ENCODE measurements at regions not wholly inside any gene's neighbourhood (a gene's known extent, or its start where the extent isn't known, plus 50 kb on each side); places are given as distances from the start of the nearest gene placed in this dataset.
"Not testable (repeated sequence)": the region's sequence is repeated elsewhere in the genome, so short reads cannot be mapped to it uniquely, and the experiment has no call there.

GRCh38 chr6:119865466-119866350 lies 516.1 kb upstream of the MAN1A1 start:
- DNase-seq: no peak

GRCh38 chr6:119862719-119863118 lies 513.2 kb upstream of the MAN1A1 start:
- DNase-seq: no peak

- DNase-seq: no peak
Observed at GRCh38 chr6:119858901-119859300, 509.3 kb upstream of the MAN1A1 start.

GRCh38 chr6:119856136-119856535 lies 506.6 kb upstream of the MAN1A1 start:
- DNase-seq: no peak

- DNase-seq: no peak
Observed at GRCh38 chr6:119848696-119849095, 499.1 kb upstream of the MAN1A1 start.

GRCh38 chr6:119845161-119845560 lies 495.6 kb upstream of the MAN1A1 start:
- no peak for DNase-seq

- no peak for DNase-seq
Observed at GRCh38 chr6:119844387-119844786, 494.8 kb upstream of the MAN1A1 start.

- no peak for DNase-seq
Observed at GRCh38 chr6:119842191-119842590, 492.6 kb upstream of the MAN1A1 start.

GRCh38 chr6:119838043-119838442 lies 488.5 kb upstream of the MAN1A1 start:
- DNase-seq: no peak

- DNase-seq: no peak
Observed at GRCh38 chr6:119834418-119834817, 484.9 kb upstream of the MAN1A1 start.

- DNase-seq: no peak
Observed at GRCh38 chr6:119832411-119832810, 482.9 kb upstream of the MAN1A1 start.

- DNase-seq: no peak
Observed at GRCh38 chr6:119830494-119831295, 481.1 kb upstream of the MAN1A1 start.

GRCh38 chr6:119830069-119830468 lies 480.5 kb upstream of the MAN1A1 start:
- no peak for DNase-seq

- DNase-seq: not testable (repeated sequence)
Observed at GRCh38 chr6:119829499-119829898, 479.9 kb upstream of the MAN1A1 start.

GRCh38 chr6:119829006-119829405 lies 479.4 kb upstream of the MAN1A1 start:
- no peak for DNase-seq

GRCh38 chr6:119821380-119821779 lies 471.8 kb upstream of the MAN1A1 start:
- DNase-seq: no peak

GRCh38 chr6:119818876-119819275 lies 469.3 kb upstream of the MAN1A1 start:
- no peak for DNase-seq

- no peak for DNase-seq
Observed at GRCh38 chr6:119814609-119815400, 465.2 kb upstream of the MAN1A1 start.

GRCh38 chr6:119802464-119802863 lies 452.9 kb upstream of the MAN1A1 start:
- no peak for DNase-seq

- DNase-seq: no peak
Observed at GRCh38 chr6:119801056-119801455, 451.5 kb upstream of the MAN1A1 start.

GRCh38 chr6:119800526-119800925 lies 451.0 kb upstream of the MAN1A1 start:
- no peak for DNase-seq

GRCh38 chr6:119799596-119800509 lies 450.3 kb upstream of the MAN1A1 start:
- DNase-seq: no peak

Data from DMS79 (cell line).